Activated CD8-positive, alpha-beta memory T cell treated with anti-CD3 and anti-CD28 coated beads for 4 hours (primary cell): ENCODE measurements at regions not wholly inside any gene's neighbourhood (a gene's known extent, or its start where the extent isn't known, plus 50 kb on each side); places are given as distances from the start of the nearest gene placed in this dataset.

Experiments used
- DNase-seq, 2 donors: peaks; one replicate each; pipeline ENCODE4 v3.0.0-alpha.2; 2020; ENCODE audit warnings: low read depth in 2 of 2

- no peak for DNase-seq
These were observed 71.5 kb upstream of the MPHOSPH6 start for GRCh38 chr16:82241469-82242052.

- no peak for DNase-seq
These were observed 70.1 kb upstream of the MPHOSPH6 start for GRCh38 chr16:82240111-82240510.

GRCh38 chr16:82236875-82237274 is 66.9 kb upstream of the MPHOSPH6 start:
- no peak for DNase-seq

- no peak for DNase-seq
These were observed 66.4 kb upstream of the MPHOSPH6 start for GRCh38 chr16:82236415-82236814.

GRCh38 chr16:82232806-82233205 is 62.8 kb upstream of the MPHOSPH6 start:
- DNase-seq: no peak

- DNase-seq: no peak
These were observed 61.2 kb upstream of the MPHOSPH6 start for GRCh38 chr16:82231008-82231787.

- peak; percentile 6 to 14 for DNase-seq
These were observed 60.0 kb upstream of the MPHOSPH6 start for GRCh38 chr16:82229800-82230619.

GRCh38 chr16:82226327-82226726 is 56.3 kb upstream of the MPHOSPH6 start:
- DNase-seq: no peak

GRCh38 chr16:82224821-82225220 is 54.8 kb upstream of the MPHOSPH6 start:
- no peak for DNase-seq

- DNase-seq: no peak
These were observed 50.5 kb upstream of the MPHOSPH6 start for GRCh38 chr16:82220541-82220940.
